22Rv1 (cell line): ENCODE measurements at regions not wholly inside any gene's neighbourhood (a gene's known extent, or its start where the extent isn't known, plus 50 kb on each side); places are given as distances from the start of the nearest gene placed in this dataset.

ENCODE experiments used
- CTCF ChIP-seq: fragments of 450-650 bp; IDR thresholded peaks from 2 replicates; pipeline ENCODE4 v1.5.1; 2017; ENCODE audit warnings: mild to moderate bottlenecking
- ZFX ChIP-seq: fragments of 450-650 bp; IDR thresholded peaks from 2 replicates; pipeline ENCODE4 v1.6.1; 2017; ENCODE audit warnings: antibody characterized with exemption, borderline replicate concordance

- TF ChIP-seq CTCF (no peak), ZFX (no peak)
Observed at GRCh38 chr3:188021041-188021440, 132.9 kb upstream of the LPP start.
